ENCODE measurements at regions not wholly inside any gene's neighbourhood (a gene's known extent, or its start where the extent isn't known, plus 50 kb on each side); places are given as distances from the start of the nearest gene placed in this dataset.

DNA sequence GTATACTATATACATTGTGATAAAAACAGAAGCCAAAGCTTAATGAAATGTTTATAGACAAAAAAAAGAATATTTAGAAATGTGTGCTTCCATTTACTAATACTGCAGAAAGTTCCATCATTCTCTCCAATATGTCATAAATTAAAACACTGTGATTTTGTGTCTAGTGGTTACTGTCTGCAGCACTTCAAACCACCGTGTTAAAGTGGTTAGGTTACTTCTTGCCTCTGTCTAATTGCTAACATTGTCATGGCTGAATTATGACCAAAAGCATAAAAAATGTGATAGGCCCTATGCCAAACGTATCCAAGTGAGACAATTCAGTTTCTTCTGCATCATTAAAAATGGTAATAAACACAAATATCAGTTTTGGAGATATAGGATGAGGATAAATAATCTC is 52.7 kb upstream of the CST5 start:
- peaks cover 0 to 9% (median 0%) of the 10 kb centered on the region in 8 donors for H3K9me3 ChIP-seq
- intact Hi-C loops (cut with DNase I; ENCODE audit: low total_unique reads): loop anchor here (10.0 kb wide), 1 partner anchor 63 kb away; no protein-coding TSS in a partner anchor
- H3K27ac ChIP-seq: no peak overlapping the region
- H3K4me1 ChIP-seq: peaks cover 0 to 7% (median 0%) of the 10 kb centered on the region in 6 donors
- TF ChIP-seq, protein P1, sequence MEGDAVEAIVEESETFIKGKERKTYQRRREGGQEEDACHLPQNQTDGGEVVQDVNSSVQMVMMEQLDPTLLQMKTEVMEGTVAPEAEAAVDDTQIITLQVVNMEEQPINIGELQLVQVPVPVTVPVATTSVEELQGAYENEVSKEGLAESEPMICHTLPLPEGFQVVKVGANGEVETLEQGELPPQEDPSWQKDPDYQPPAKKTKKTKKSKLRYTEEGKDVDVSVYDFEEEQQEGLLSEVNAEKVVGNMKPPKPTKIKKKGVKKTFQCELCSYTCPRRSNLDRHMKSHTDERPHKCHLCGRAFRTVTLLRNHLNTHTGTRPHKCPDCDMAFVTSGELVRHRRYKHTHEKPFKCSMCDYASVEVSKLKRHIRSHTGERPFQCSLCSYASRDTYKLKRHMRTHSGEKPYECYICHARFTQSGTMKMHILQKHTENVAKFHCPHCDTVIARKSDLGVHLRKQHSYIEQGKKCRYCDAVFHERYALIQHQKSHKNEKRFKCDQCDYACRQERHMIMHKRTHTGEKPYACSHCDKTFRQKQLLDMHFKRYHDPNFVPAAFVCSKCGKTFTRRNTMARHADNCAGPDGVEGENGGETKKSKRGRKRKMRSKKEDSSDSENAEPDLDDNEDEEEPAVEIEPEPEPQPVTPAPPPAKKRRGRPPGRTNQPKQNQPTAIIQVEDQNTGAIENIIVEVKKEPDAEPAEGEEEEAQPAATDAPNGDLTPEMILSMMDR (IDR thresholded peaks at IDR 0.05 in 8 of 11, conservative IDR thresholded peaks at IDR 0.05 in 3 of 11): no peak
- TF ChIP-seq POLR2A (IDR thresholded peaks at IDR 0.05) (no peak), POLR2AphosphoS5 (IDR thresholded peaks at IDR 0.05) (no peak)
- H3K36me3 ChIP-seq: no peaks in the 10 kb centered on the region
- H3K4me3 ChIP-seq: no peak overlapping the region
- no peak for DNase-seq
- 39 to 46% (median 43%) methylated on average over 2 of the region's 2 CpGs for WGBS, 5 donors
- peaks cover 0 to 12% (median 0%) of the 10 kb centered on the region in 7 donors for H3K27me3 ChIP-seq (replicated peaks in 1 of 7)
